Spinal cord (tissue), 9 donors: ENCODE measurements at regions not wholly inside any gene's neighbourhood (a gene's known extent, or its start where the extent isn't known, plus 50 kb on each side); places are given as distances from the start of the nearest gene placed in this dataset.
A peak's percentile ranks its signal among the peaks of the same experiment; 100 is the strongest.

ENCODE experiments used
- DNase-seq, 6 donors: peaks; one replicate each; pipeline versions ENCODE4 v3.0.0 to v3.0.0-alpha.2; 2013 to 2015; ENCODE audit warnings: low spot score in 6 of 6, low read depth in 4 of 6
- H3K27ac ChIP-seq: one replicate; pipeline ENCODE4 v1.5.1; 2013; ENCODE audit warnings: low read depth, low read length, control low read depth
- H3K27me3 ChIP-seq: one replicate; pipeline ENCODE4 v1.6.1; 2013; ENCODE audit warnings: low read length; ENCODE audit not compliant: control insufficient read depth, insufficient read depth
- H3K36me3 ChIP-seq: one replicate; pipeline ENCODE4 v1.6.1; 2013; ENCODE audit warnings: low read length; ENCODE audit not compliant: control insufficient read depth, insufficient read depth
- H3K4me1 ChIP-seq: one replicate; pipeline ENCODE4 v1.6.1; 2013; ENCODE audit warnings: low read length; ENCODE audit not compliant: control insufficient read depth, insufficient read depth
- H3K4me3 ChIP-seq: one replicate; pipeline ENCODE4 v1.5.1; 2013; ENCODE audit warnings: low read depth, low read length, control low read depth
- H3K9me3 ChIP-seq: one replicate; pipeline ENCODE4 v1.6.1; 2013; ENCODE audit warnings: low read length; ENCODE audit not compliant: control insufficient read depth, insufficient read depth
- WGBS: methylation state at CpG from one replicate; pipeline ENCODE4 v1.1.5; 2013; ENCODE audit warnings: missing lambda C conversion rate; ENCODE audit not compliant: insufficient coverage; 5-methylcytosine and 5-hydroxymethylcytosine counted together
- donor health status: healthy.

DNA sequence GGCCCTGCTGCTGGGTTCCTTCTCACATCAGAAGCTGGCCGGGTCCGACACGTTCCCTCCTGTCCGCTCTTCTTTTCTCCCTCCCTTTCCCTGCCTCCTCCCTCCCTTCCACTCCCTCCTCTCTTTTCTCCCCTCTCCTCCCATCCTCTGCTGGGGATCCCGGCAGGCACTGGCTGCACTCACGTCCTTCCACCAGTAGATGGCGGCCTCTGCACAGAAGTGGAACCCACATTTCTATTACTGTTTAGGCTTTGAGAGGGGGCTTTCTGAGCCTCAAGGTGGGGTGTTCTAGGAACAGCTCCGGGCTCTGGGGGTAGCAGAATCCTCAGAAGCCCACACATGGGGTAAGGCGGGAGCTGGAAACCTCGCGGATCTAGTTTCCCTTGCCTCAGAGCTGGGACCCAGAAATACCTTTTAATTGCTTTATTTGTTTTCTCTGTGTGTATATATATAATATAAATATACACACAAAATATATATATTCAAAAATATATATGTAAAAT lies 294.2 kb downstream of the ZNF536 start:
- H3K9me3 ChIP-seq: no peaks in the 10 kb centered on the region
- no peak overlapping the region for H3K27ac ChIP-seq
- 2% methylated on average over 4 of the region's 11 CpGs for WGBS
- H3K36me3 ChIP-seq: no peaks in the 10 kb centered on the region
- no peak overlapping the region for H3K4me3 ChIP-seq
- peaks cover 2% of the 10 kb centered on the region for H3K27me3 ChIP-seq
- H3K4me1 ChIP-seq: peaks cover 56% of the 10 kb centered on the region
- DNase-seq: peak in 2 of 6 donors; percentile 84 to 91

DNA sequence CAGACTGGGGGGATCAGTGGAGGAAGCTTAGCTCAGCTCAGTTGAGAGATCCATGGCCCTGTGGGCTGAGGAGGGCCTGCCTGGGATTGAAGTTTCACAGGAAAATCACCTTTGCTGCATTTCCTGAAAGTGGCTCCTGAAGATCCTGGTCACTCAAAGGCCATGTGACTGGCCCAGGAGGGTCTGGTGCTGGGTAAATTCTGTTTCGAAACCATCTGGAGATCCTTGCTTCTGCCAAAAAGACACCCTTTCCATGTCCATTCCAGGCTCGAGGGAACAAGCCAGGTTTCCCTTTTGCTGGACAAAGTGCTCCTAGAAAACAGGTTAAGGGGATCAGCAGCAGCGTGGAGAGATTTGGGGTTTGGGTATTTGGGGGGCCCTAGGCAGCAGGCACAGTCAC lies 293.3 kb downstream of the ZNF536 start:
- H3K27me3 ChIP-seq: peaks cover 2% of the 10 kb centered on the region
- H3K36me3 ChIP-seq: no peaks in the 10 kb centered on the region
- no peaks in the 10 kb centered on the region for H3K9me3 ChIP-seq
- no peak overlapping the region for H3K4me3 ChIP-seq
- H3K27ac ChIP-seq: peak overlapping the region; percentile 91
- 90% methylated on average over 3 of the region's 3 CpGs for WGBS
- DNase-seq: no peak
- peaks cover 48% of the 10 kb centered on the region for H3K4me1 ChIP-seq

DNA sequence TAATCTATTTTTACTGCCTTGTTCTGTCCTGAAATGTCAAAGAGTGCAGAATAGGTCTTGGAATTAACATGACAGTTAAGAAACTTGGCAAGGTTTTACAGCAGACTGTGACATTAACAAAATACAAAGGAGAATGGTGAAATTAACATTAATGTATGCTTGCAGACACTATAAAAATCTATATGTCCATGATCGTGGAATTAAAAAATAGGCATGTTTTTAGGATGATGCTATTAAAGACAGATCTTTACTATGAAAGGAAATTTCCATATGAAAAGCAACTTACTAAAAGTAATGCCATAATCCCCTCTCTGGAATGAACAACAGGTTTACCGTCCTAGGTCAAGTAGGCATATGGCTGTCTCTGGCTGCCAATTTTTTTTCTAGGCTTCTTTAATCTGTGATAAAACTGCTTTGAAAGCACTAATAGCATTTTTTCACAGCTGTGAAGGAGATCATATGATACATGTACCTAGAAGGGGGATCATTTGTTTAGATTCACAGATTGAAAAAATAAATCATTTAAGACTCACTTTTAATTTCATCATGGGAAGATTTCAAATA lies 291.5 kb downstream of the ZNF536 start:
- WGBS: no CpG with 5 or more reads among the region's 2 CpGs
- Histone ChIP-seq H3K4me3 (no peak overlapping the region), H3K27me3 (no peaks in the 10 kb centered on the region), H3K36me3 (no peaks in the 10 kb centered on the region), H3K27ac (peak overlapping the region; percentile 91), H3K4me1 (peaks cover 30% of the 10 kb centered on the region), H3K9me3 (no peaks in the 10 kb centered on the region)
- peak in 1 of 6 donors; percentile 34 for DNase-seq

DNA sequence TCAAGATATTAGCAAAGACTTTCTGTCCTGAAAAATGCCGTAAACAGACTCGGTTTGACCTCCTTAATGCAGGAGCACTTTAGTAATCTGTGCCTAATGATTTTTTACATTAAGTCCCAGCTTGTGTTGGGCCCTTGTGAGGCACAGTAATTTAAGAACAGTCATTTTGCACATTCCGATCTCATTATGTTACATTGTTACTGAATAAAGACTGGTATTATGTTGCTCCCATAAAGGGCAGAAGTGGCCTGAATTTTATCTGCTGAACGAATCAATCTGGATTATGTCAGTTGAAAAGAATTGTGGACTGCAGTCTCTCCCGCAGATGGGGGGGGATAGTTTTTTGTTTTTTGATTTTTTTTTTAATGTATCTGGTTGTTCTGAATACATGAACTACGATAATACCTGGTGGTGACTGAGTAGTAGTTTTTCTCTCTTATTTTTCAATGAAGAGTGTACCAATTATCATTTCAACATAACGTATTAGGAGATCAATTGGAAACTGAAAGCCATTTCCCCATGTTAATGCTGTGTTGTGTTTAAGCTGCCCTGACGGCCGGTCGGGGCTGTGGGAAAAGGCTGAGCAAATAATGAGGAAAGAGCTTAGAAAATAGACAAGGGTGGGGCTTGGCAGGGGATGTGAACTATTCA lies 290.2 kb downstream of the ZNF536 start:
- no peaks in the 10 kb centered on the region for H3K27me3 ChIP-seq
- 48% methylated on average over 4 of the region's 10 CpGs for WGBS
- DNase-seq: peak in 2 of 6 donors; percentile 49 to 58
- no peaks in the 10 kb centered on the region for H3K36me3 ChIP-seq
- peak overlapping the region; percentile 91 for H3K27ac ChIP-seq
- H3K9me3 ChIP-seq: no peaks in the 10 kb centered on the region
- peaks cover 25% of the 10 kb centered on the region for H3K4me1 ChIP-seq
- H3K4me3 ChIP-seq: peak overlapping the region; percentile 16

DNA sequence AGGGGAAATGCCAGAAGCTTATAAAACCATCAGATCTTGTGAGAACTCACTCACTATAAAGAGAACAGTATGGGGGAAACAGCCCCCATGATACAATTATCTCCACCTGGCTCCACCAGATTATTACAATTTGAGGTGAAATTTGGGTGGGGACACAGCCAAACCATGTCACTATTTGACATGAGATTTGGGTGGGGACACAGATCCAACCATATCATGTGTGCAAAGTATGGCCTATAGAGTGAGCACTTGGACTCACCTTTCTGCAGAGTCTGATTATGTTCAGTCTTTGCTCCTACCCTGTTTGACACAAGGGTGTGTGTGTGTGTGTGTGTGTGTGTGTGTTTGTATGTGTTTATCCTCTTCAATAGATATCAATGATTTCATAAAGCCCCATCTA lies 287.5 kb downstream of the ZNF536 start:
- no peak overlapping the region for H3K4me3 ChIP-seq
- H3K27ac ChIP-seq: no peak overlapping the region
- no peaks in the 10 kb centered on the region for H3K36me3 ChIP-seq

DNA sequence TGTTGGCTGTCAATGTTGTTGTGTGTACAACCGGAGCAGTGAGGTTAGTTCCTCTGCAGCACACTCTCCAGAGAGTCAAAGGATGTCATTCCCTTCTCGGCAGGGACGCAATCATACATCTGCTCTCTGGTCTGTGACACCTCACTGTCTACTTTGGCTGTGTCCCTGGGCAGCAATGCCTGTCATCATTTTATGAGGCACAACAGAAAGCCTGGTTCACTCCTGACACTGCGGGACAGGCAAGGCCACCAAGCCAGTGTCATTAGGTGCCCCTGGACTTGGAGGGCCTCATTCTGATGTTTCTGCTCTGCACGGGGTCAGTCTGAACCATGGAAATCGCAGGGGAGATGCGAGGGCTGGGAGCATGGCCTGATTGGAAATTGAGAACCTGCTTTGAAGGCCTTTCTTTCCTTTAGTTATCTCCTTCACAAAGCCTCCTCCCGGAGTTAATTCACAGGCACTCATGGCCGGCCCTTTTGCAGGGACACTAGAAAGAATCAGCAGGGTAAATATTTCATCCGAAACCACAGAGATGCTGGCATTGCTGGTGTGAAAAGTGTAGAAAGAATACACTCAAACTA lies 284.4 kb downstream of the ZNF536 start:
- Histone ChIP-seq H3K4me1 (peaks cover 6% of the 10 kb centered on the region), H3K36me3 (no peaks in the 10 kb centered on the region), H3K9me3 (no peaks in the 10 kb centered on the region), H3K27me3 (no peaks in the 10 kb centered on the region), H3K4me3 (no peak overlapping the region), H3K27ac (no peak overlapping the region)
- WGBS: 78% methylated on average over 5 of the region's 10 CpGs
- no peak for DNase-seq

More for the DNA sequence above, 287.5 kb downstream of the ZNF536 start:
- Histone ChIP-seq H3K27me3 (no peaks in the 10 kb centered on the region), H3K4me1 (peaks cover 6% of the 10 kb centered on the region), H3K9me3 (no peaks in the 10 kb centered on the region)
- no peak for DNase-seq

DNA sequence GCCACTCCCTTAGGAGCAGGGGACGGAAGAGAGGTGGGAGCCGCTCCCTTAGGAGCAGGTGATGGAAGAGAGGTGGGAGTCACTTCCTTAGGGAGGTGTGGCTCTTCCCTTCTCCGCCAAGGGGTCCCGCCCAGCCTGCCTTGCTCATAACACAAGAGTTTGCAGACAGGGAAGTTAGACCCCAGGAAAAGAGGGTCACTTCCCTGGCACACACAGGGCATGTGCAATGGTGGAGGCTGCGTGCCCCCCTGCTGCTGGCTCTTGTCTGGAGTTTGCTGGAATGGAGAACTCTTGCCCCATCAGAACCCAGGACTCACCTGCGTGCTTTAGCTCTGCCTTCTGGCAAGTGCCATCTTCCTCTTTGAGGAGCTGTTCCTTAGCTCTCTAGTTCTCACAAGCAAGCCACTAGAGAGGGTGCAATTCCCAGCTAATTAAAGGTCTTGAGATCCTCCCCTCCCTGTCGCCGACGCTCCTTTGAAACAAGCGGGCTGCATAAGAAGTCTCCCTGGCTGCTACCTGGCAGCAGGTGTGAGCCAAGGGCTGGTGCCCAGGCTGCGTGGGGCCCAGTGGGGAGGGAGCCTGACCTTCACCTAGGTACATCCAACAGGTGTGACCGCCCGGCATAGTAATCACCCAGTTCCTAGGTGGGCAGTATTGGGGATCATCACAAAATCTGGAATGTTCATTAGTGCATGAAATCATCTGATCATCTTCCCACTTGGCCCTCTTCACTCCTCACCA lies 281.6 kb downstream of the ZNF536 start:
- no peaks in the 10 kb centered on the region for H3K27me3 ChIP-seq
- no peaks in the 10 kb centered on the region for H3K36me3 ChIP-seq
- H3K27ac ChIP-seq: no peak overlapping the region
- H3K9me3 ChIP-seq: no peaks in the 10 kb centered on the region
- 82% methylated on average over 8 of the region's 13 CpGs for WGBS
- H3K4me1 ChIP-seq: peaks cover 10% of the 10 kb centered on the region
- DNase-seq: no peak
- H3K4me3 ChIP-seq: no peak overlapping the region

DNA sequence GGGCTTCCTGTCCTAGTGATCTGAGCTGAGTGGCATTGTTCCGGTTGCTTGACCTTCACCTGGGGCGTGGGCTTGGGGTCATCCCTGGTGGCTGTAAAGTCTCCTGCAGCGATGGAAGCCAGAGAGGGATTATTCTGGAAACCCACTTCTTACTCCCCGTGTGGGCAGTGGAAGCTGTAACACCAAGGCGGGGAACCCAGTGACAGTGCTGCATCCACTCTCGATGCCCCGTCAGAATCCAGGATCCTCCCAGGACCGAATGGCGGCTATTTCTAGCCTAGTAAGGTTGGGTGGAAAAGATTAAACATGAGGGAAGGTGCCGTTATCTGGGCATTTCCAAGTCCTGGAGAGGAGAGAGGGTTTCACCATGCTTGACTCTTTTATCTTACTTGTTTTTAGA lies 280.6 kb downstream of the ZNF536 start:
- no peak overlapping the region for H3K4me3 ChIP-seq
- H3K27me3 ChIP-seq: no peaks in the 10 kb centered on the region
- H3K9me3 ChIP-seq: no peaks in the 10 kb centered on the region
- no peak for DNase-seq
- peaks cover 16% of the 10 kb centered on the region for H3K4me1 ChIP-seq
- H3K27ac ChIP-seq: no peak overlapping the region
- 90% methylated on average over 8 of the region's 10 CpGs for WGBS
- H3K36me3 ChIP-seq: no peaks in the 10 kb centered on the region

DNA sequence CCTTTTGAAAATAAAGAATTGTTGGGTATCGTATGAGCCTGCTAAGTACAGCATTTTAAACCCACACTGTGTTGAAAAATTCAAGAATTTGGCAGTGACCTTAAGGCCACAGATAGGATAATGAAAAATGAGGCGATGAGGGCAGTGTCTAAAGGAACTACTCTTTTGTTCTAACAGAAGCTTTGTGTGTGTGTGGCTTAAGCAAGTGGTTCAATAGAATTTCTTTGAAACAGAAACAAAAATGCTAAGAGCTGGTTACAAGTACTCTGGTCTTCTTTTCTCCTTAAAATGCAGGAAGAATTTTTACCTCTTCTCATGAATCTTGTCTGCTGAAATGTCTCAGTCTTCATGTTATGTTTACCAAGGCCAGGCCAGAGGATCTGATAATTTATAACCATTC lies 279.5 kb downstream of the ZNF536 start:
- no peaks in the 10 kb centered on the region for H3K9me3 ChIP-seq
- 40% methylated on average over 1 of the region's 2 CpGs for WGBS
- no peaks in the 10 kb centered on the region for H3K36me3 ChIP-seq
- no peak overlapping the region for H3K4me3 ChIP-seq
- DNase-seq: no peak
- H3K27me3 ChIP-seq: no peaks in the 10 kb centered on the region
- H3K27ac ChIP-seq: no peak overlapping the region
- H3K4me1 ChIP-seq: peaks cover 16% of the 10 kb centered on the region
